ENCODE measurements at regions not wholly inside any gene's neighbourhood (a gene's known extent, or its start where the extent isn't known, plus 50 kb on each side); places are given as distances from the start of the nearest gene placed in this dataset.
A peak's percentile ranks its signal among the peaks of the same experiment; 100 is the strongest.

DNA sequence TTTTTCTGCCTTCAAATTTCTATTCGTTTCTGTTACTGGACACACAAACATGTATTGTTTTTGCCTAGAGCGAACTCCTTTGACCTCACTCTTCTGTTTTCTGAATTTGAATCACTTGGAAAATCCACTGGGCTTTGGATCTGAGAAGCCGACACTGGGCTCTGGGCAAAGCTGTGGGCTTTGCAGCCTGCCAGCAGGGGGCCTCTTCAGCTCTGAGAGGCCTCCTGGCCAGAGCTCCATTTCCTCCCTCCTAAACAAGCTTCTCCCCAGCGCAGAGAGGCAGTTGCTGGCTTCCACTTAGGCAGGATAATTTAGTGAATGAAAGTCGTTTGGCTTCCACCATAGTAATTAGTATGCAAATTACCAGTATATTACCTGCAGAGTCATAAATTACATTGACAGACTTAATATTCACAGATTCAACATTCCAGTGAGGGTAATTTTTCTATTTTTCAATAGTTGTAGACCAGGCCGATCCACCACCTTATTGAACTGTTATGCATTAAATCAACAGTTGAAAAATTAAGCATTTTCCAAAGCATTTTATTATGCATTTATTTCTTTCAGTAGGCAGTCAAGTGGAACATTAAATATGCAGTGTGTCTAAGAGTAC, 104.0 kb upstream of the ZNF366 start (continued):
- TF ChIP-seq, protein P1, sequence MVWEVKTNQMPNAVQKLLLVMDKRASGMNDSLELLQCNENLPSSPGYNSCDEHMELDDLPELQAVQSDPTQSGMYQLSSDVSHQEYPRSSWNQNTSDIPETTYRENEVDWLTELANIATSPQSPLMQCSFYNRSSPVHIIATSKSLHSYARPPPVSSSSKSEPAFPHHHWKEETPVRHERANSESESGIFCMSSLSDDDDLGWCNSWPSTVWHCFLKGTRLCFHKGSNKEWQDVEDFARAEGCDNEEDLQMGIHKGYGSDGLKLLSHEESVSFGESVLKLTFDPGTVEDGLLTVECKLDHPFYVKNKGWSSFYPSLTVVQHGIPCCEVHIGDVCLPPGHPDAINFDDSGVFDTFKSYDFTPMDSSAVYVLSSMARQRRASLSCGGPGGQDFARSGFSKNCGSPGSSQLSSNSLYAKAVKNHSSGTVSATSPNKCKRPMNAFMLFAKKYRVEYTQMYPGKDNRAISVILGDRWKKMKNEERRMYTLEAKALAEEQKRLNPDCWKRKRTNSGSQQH (CRISPR knock-in tag; IDR thresholded peaks at IDR 0.05), result no peak
- TF ChIP-seq, protein P2, sequence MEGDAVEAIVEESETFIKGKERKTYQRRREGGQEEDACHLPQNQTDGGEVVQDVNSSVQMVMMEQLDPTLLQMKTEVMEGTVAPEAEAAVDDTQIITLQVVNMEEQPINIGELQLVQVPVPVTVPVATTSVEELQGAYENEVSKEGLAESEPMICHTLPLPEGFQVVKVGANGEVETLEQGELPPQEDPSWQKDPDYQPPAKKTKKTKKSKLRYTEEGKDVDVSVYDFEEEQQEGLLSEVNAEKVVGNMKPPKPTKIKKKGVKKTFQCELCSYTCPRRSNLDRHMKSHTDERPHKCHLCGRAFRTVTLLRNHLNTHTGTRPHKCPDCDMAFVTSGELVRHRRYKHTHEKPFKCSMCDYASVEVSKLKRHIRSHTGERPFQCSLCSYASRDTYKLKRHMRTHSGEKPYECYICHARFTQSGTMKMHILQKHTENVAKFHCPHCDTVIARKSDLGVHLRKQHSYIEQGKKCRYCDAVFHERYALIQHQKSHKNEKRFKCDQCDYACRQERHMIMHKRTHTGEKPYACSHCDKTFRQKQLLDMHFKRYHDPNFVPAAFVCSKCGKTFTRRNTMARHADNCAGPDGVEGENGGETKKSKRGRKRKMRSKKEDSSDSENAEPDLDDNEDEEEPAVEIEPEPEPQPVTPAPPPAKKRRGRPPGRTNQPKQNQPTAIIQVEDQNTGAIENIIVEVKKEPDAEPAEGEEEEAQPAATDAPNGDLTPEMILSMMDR (IDR thresholded peaks at IDR 0.05 in 2 of 3, conservative IDR thresholded peaks at IDR 0.05 in 1 of 3; ENCODE audit: insufficient read depth in 2 of 3, low read depth in 1 of 3, low read length in 3 of 3), result peak; percentile 81 to 94 (median 89)
- TF ChIP-seq HSF4 (CRISPR knock-in tag; IDR thresholded peaks at IDR 0.05; ENCODE audit: borderline replicate concordance) (no peak), NCOA6 (IDR thresholded peaks at IDR 0.05) (no peak), U2AF1 (optimal IDR thresholded peaks at IDR 0.05; ENCODE audit: low read depth, low read length) (no peak), SIN3A (IDR thresholded peaks at IDR 0.05; ENCODE audit: borderline replicate concordance in 2 of 2, control insufficient read depth in 1 of 2, low read depth in 2 of 2, low read length in 2 of 2) (no peak), NFATC3 (IDR thresholded peaks at IDR 0.05) (no peak), SRSF9 (IDR thresholded peaks at IDR 0.05; ENCODE audit: borderline replicate concordance, low read depth, low read length) (no peak), KLF1 (tag; IDR thresholded peaks at IDR 0.05) (no peak), HNRNPH1 (optimal IDR thresholded peaks at IDR 0.05; ENCODE audit: low read depth, low read length) (no peak), ZNF764 (CRISPR knock-in tag; IDR thresholded peaks at IDR 0.05; ENCODE audit: low read depth) (no peak), NFIX (CRISPR knock-in tag; IDR thresholded peaks at IDR 0.05; ENCODE audit: low read depth) (no peak), TEAD4 (IDR thresholded peaks at IDR 0.05; ENCODE audit: low read length) (peak; percentile 44; the same call in 1 of the 2 replicates), TEAD4 (CRISPR knock-in tag; IDR thresholded peaks at IDR 0.05; ENCODE audit: borderline replicate concordance) (no peak), ZNF41 (CRISPR knock-in tag; conservative IDR thresholded peaks at IDR 0.05) (no peak), MAZ (CRISPR knock-in tag; conservative IDR thresholded peaks at IDR 0.05 in 1 of 2, IDR thresholded peaks at IDR 0.05 in 1 of 2) (peak in 1 of 2 experiments; percentile 69; a peak in 2 of 4 replicates), XRCC5 (IDR thresholded peaks at IDR 0.05; ENCODE audit: low read depth, low read length) (peak; percentile 74; the same call in 1 of the 2 replicates)
- TF ChIP-seq, protein P3, sequence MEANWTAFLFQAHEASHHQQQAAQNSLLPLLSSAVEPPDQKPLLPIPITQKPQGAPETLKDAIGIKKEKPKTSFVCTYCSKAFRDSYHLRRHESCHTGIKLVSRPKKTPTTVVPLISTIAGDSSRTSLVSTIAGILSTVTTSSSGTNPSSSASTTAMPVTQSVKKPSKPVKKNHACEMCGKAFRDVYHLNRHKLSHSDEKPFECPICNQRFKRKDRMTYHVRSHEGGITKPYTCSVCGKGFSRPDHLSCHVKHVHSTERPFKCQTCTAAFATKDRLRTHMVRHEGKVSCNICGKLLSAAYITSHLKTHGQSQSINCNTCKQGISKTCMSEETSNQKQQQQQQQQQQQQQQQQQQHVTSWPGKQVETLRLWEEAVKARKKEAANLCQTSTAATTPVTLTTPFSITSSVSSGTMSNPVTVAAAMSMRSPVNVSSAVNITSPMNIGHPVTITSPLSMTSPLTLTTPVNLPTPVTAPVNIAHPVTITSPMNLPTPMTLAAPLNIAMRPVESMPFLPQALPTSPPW (CRISPR knock-in tag; IDR thresholded peaks at IDR 0.05), result peak; percentile 18; the same call in 1 of the 2 replicates
- TF ChIP-seq, protein P4, sequence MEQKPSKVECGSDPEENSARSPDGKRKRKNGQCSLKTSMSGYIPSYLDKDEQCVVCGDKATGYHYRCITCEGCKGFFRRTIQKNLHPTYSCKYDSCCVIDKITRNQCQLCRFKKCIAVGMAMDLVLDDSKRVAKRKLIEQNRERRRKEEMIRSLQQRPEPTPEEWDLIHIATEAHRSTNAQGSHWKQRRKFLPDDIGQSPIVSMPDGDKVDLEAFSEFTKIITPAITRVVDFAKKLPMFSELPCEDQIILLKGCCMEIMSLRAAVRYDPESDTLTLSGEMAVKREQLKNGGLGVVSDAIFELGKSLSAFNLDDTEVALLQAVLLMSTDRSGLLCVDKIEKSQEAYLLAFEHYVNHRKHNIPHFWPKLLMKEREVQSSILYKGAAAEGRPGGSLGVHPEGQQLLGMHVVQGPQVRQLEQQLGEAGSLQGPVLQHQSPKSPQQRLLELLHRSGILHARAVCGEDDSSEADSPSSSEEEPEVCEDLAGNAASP (IDR thresholded peaks at IDR 0.05), result no peak
- TF ChIP-seq, protein P5, sequence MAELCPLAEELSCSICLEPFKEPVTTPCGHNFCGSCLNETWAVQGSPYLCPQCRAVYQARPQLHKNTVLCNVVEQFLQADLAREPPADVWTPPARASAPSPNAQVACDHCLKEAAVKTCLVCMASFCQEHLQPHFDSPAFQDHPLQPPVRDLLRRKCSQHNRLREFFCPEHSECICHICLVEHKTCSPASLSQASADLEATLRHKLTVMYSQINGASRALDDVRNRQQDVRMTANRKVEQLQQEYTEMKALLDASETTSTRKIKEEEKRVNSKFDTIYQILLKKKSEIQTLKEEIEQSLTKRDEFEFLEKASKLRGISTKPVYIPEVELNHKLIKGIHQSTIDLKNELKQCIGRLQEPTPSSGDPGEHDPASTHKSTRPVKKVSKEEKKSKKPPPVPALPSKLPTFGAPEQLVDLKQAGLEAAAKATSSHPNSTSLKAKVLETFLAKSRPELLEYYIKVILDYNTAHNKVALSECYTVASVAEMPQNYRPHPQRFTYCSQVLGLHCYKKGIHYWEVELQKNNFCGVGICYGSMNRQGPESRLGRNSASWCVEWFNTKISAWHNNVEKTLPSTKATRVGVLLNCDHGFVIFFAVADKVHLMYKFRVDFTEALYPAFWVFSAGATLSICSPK (IDR thresholded peaks at IDR 0.05; ENCODE audit: borderline replicate concordance), result no peak
